Activated CD8-positive, alpha-beta T cell treated with anti-CD3 and anti-CD28 coated beads for 36 hours (primary cell): ENCODE measurements at regions not wholly inside any gene's neighbourhood (a gene's known extent, or its start where the extent isn't known, plus 50 kb on each side); places are given as distances from the start of the nearest gene placed in this dataset.

Experiments
- ATAC-seq: fragments of 200-7000 bp; cut with Tn5 transposase; one replicate; pipeline ENCODE4 v1.10.0; 2021; ENCODE audit warnings: mild to moderate bottlenecking, moderate library complexity
- CTCF ChIA-PET: fragments of 350-600 bp; sonication (Branson Sonifier 250); formaldehyde crosslinking; loops from one replicate; lab custom pipeline; 2021; ENCODE audit warnings: antibody characterized with exemption; lab: Charles Lee
- POLR2A ChIA-PET: fragments of 350-600 bp; sonication (Branson Sonifier 250); formaldehyde crosslinking; loops from one replicate; lab custom pipeline; 2021; ENCODE audit warnings: antibody characterized with exemption; lab: Charles Lee
- DNase-seq: peaks from one replicate; pipeline ENCODE4 v3.0.0-alpha.2; 2020
- H3K27ac Mint-ChIP-seq: one replicate; pipeline ENCODE4 v1.8.0; 2021; ENCODE audit warnings: mild to moderate bottlenecking, mixed read lengths
- H3K27me3 Mint-ChIP-seq: one replicate; pipeline ENCODE4 v1.8.0; 2021; ENCODE audit warnings: mixed read lengths
- H3K36me3 Mint-ChIP-seq: one replicate; pipeline ENCODE4 v1.8.0; 2021; ENCODE audit warnings: low read depth, mixed read lengths
- H3K4me1 Mint-ChIP-seq: one replicate; pipeline ENCODE4 v1.8.0; 2021; ENCODE audit warnings: low read depth, mixed read lengths
- H3K4me3 Mint-ChIP-seq: one replicate; pipeline ENCODE4 v1.8.0; 2021; ENCODE audit warnings: mild to moderate bottlenecking, moderate library complexity, mixed read lengths
- H3K9me3 Mint-ChIP-seq: one replicate; pipeline ENCODE4 v1.8.0; 2021; ENCODE audit warnings: mixed read lengths
- CTCF ChIP-seq: fragments of 200-600 bp; IDR thresholded peaks from one replicate; pipeline ENCODE4 v1.8.0; 2022; ENCODE audit warnings: antibody characterized with exemption, mild to moderate bottlenecking
- intact Hi-C: fragments of 100-400 bp; cut with micrococcal nuclease; formaldehyde crosslinking; loops from one replicate; pipeline ENCODE4 v1.10.0; 2022

DNA sequence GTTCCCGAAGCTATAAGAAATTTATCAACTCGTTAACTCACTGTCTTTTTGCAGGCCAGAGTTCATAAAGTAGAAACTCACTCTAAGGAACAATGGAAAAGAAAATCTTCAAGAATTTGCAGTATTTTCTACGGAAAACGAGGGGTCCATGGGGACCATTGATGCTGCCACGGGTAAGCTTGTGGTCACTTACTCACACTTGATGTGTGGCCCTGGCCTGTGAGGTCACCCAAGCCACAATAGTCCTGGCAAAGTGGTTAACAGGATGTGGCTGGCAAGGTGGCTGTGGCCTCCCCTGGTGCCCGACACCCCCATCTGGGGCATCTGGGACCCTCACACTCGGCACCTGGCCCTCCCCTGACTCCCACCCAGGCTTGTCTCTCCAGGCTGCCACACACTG lies 123.4 kb downstream of the C6orf118 start:
- no peaks in the 10 kb centered on the region for H3K36me3 Mint-ChIP-seq
- intact Hi-C loops: no loop called here

GRCh38 chr6:165184192-165184979 lies 125.0 kb downstream of the C6orf118 start:
- Mint-ChIP-seq H3K27ac (no peak overlapping the region), H3K36me3 (no peaks in the 10 kb centered on the region), H3K4me3 (no peak overlapping the region), H3K9me3 (no peaks in the 10 kb centered on the region), H3K27me3 (no peaks in the 10 kb centered on the region), H3K4me1 (no peaks in the 10 kb centered on the region)
- ATAC-seq (no peak), DNase-seq (no peak)
- TF ChIP-seq CTCF: no peak
- intact Hi-C loops: no loop called here
- ChIA-PET CTCF (interaction anchor here (1.2 kb wide), 1 partner anchor 8 kb away, joined by 4 read pairs; no protein-coding TSS in a partner anchor), POLR2A (no interaction called here)

More for the DNA sequence above, 123.4 kb downstream of the C6orf118 start:
- Mint-ChIP-seq H3K4me1 (no peaks in the 10 kb centered on the region), H3K27ac (no peak overlapping the region), H3K9me3 (no peaks in the 10 kb centered on the region), H3K4me3 (no peak overlapping the region), H3K27me3 (no peaks in the 10 kb centered on the region)
- ChIA-PET POLR2A (no interaction called here), CTCF (no interaction called here)
- TF ChIP-seq CTCF: no peak
- DNase-seq (no peak), ATAC-seq (no peak)

- Mint-ChIP-seq H3K27me3 (no peaks in the 10 kb centered on the region), H3K4me3 (no peak overlapping the region), H3K36me3 (no peaks in the 10 kb centered on the region), H3K27ac (no peak overlapping the region), H3K9me3 (peaks cover 3% of the 10 kb centered on the region), H3K4me1 (no peaks in the 10 kb centered on the region)
- intact Hi-C loops: no loop called here
- DNase-seq (no peak), ATAC-seq (no peak)
- TF ChIP-seq CTCF: no peak
- CTCF ChIA-PET: no interaction called here
- POLR2A ChIA-PET: no interaction called here
Measured at GRCh38 chr6:165183496-165184140, 125.8 kb downstream of the C6orf118 start.

- CTCF ChIA-PET: no interaction called here
- POLR2A ChIA-PET: no interaction called here
Measured at GRCh38 chr6:165183071-165183470, 126.3 kb downstream of the C6orf118 start.

More at GRCh38 chr6:165183071-165183470, 126.3 kb downstream of the C6orf118 start:
- DNase-seq (no peak), ATAC-seq (no peak)
- H3K27ac Mint-ChIP-seq: no peak overlapping the region
- H3K4me1 Mint-ChIP-seq: no peaks in the 10 kb centered on the region
- H3K4me3 Mint-ChIP-seq: no peak overlapping the region
- H3K36me3 Mint-ChIP-seq: no peaks in the 10 kb centered on the region
- no peaks in the 10 kb centered on the region for H3K27me3 Mint-ChIP-seq
- intact Hi-C loops: no loop called here
- TF ChIP-seq CTCF: no peak
- H3K9me3 Mint-ChIP-seq: peaks cover 3% of the 10 kb centered on the region
